IPS-NIHi11 (cell line): ENCODE measurements at regions not wholly inside any gene's neighbourhood (a gene's known extent, or its start where the extent isn't known, plus 50 kb on each side); places are given as distances from the start of the nearest gene placed in this dataset.

Experiments
- DNase-seq: peaks from one replicate; pipeline ENCODE4 v3.0.0; 2012; ENCODE audit warnings: mixed read lengths, low spot score

DNA sequence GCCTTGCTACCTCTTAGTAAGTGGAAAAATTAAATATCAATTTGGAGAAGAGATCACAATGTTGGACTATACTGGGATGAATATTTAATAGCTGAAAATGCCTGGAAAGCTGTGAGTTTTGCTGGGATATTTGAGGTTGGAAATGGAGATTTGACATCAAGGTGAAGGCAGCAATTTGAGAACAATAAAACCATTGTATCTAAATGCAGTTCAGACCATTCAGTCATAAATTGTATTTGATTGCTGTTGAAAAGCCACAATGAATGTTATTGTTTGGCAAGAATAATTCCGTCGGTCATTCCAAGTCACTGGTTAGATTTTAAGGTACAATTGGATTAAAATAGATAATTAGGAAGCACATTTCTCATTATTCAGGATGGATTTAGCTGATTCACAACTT is 325.6 kb downstream of the HRH4 start:
- DNase-seq, result no peak

- no peak for DNase-seq
Observed at GRCh38 chr18:24790347-24790746, 329.9 kb downstream of the HRH4 start.

GRCh38 chr18:24791751-24792545 is 331.5 kb downstream of the HRH4 start:
- DNase-seq, result peak; percentile 26

- DNase-seq, result no peak
Observed at GRCh38 chr18:24793742-24794141, 333.3 kb downstream of the HRH4 start.

DNA sequence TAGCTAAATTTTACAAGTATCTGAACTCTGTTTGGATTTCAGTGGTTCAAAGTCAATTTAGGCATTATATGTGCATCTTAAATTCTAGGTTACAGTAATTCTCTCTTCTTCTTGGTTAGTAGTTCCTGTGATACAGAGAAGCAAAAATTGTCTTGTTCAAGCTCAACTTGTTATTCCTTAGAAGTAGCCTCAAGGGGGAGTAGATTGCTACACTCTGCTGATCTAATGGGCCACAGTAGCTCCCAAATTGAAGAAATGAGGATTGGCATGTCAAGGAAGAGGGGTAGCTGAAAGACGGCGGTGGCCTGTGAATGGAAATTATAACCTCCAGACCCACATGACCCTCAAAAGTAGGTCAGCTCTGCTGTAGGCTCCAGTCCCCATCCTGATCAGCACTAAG is 334.7 kb downstream of the HRH4 start:
- DNase-seq, result peak; percentile 31

DNA sequence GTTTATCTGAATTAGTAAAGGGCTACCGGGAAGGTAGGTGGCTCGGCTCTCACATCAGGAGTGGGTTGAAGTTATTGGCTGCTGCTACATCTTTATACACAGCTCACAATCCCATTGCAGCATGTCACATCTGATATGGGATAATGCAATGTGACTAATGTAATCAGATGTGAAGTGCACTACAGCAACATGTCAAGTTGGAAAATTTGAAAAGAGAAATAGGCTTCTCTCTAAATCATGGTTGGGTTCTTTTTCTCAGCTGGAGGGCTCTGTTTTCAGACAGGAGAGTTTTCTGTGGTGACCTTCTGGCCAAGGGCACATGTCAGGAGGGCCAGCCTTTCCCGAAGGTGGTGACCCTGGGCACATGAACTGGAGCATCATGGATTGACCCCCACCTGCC is 337.5 kb downstream of the HRH4 start:
- DNase-seq, result no peak

DNA sequence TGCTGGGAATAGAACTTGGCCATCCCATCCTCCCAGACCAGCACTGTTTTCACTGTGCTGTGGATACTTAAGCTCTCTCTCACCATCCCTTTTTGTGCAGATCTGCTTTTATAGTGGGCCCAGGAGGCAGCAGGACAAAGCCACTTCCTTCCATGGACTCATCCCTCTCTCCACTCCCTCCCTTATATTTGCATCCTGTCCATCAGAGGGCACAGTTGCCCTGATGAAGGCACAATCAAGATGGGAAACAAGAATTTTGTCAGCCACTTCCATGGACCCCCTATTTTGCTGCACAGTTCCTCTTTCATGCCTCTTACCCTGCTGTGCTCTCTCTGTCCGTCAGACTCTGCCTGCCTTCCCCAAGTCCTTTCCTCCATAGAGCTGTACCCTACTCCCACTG is 338.7 kb downstream of the HRH4 start:
- no peak for DNase-seq

GRCh38 chr18:24799720-24800119 is 339.3 kb downstream of the HRH4 start:
- DNase-seq, result no peak

- DNase-seq, result no peak
Observed at GRCh38 chr18:24801001-24801400, 340.6 kb downstream of the HRH4 start.

- no peak for DNase-seq
Observed at GRCh38 chr18:24802456-24802855, 342.0 kb downstream of the HRH4 start.

DNA sequence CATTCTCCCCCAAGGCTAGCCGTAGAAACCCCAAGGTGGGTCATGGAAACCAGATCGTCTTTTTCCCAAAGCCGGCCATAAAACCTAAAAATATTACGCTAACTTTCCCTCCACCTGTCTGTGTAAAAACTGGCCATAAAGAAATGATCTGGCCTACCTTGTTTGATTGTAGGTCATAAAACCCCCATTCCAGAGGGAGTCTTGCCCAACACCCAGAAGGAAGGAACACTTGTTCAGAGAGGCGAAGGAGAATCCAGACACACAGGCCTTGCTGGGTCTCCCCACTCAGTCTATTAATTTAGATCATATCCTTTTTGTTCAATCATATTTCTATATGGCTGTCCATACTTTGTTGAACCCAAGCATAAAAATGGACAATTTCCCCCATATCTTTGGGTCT is 344.7 kb downstream of the HRH4 start:
- no peak for DNase-seq

- DNase-seq, result no peak
Observed at GRCh38 chr18:24809173-24809950, 348.9 kb downstream of the HRH4 start.

GRCh38 chr18:24810561-24811305 is 350.3 kb downstream of the HRH4 start:
- DNase-seq, result no peak

GRCh38 chr18:24811950-24812681 is 351.7 kb downstream of the HRH4 start:
- DNase-seq, result no peak

GRCh38 chr18:24814521-24814920 is 354.1 kb downstream of the HRH4 start:
- no peak for DNase-seq

DNA sequence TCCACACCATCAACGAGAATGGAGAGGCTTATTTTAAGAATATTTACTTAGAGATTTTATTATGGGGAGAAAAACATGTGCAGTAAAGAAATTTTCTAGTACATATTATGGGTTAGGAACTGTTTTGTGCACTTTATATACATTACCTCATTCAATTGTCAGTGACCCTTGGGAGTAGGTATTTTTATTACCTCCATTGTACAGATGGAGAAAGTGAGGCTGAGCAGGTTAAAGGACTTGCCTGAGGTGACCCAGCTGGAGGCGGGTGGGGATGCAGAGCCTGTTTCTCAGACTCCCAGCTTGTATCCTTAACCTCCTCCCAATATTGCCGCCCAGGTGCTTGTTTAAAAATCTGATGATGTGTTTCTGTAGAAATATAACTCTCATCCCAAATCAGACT is 356.7 kb downstream of the HRH4 start:
- no peak for DNase-seq

GRCh38 chr18:24817587-24818371 is 357.3 kb downstream of the HRH4 start:
- no peak for DNase-seq

DNA sequence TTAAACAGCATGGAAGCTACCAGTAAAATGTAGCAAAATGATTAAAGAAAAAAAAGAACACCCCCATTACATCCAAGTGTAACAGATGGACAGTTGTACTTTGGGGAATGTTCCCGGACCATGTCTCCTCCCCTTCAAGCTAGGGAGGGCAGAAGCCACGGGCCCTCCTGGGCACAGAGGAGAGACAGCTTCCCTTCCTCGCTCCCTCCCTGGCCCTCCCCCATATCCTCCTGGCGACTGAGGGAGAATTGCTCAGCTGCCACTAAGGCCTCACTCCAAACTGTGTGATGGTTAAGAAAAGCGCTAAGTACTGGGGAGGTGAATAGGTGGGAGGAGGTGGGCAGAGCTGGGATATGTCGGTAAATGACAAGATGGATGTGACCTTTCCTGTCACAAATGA is 358.0 kb downstream of the HRH4 start:
- DNase-seq, result no peak

DNA sequence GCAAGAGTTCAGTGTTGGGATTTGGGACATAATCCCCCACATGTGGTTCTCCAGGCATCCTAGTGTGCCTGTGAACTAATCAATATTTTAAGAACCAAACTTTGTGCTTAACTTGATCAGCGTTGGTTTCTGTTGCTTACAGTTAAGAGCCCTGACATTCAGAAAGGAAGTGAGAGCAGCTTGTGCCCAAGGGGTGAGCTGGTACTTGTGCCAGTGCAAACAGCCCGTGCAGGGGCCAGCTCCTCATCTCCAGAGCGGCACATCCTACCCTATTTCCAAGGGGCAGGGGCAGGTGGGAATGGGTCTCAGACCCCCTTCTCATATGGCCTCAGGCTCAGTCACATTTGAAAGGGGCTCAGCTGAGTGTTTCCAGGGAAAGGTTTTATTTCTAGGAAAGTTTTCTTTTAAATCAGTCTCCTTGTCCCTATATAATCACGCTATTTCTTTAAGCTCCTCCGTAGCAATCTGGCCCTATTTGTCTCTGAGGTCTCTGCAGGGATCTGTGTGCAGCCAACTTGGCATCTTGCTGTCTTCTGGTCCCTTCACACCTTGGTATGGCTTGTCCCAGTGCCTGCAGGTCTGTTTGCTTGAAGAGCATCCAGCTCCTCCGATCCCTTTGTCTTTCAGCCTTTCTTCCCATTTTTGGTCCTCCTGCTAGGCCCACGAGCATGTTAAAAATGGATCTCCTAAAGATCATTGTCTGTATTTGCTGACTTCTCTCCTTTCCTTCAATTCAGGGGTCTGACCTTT is 358.9 kb downstream of the HRH4 start:
- no peak for DNase-seq

DNA sequence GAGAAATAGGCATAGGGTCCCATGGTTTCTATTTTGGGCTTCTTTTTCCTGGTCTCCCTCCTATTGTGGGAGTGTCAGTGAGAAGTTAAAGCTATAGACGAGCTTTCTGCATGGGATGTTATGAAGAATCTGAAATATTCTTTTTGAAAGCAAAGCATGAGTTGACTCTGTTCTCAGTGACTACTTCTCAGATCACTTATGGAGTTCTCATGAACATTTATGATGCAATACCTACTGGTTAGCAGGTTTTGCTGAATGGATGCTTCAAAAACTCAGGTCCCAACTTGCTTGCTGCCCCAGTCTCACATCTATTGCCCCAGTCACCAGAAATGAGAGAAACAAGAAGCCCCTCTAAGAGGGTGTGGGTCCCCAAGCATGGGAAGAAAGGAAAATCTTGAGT is 365.0 kb downstream of the HRH4 start:
- DNase-seq, result no peak

DNA sequence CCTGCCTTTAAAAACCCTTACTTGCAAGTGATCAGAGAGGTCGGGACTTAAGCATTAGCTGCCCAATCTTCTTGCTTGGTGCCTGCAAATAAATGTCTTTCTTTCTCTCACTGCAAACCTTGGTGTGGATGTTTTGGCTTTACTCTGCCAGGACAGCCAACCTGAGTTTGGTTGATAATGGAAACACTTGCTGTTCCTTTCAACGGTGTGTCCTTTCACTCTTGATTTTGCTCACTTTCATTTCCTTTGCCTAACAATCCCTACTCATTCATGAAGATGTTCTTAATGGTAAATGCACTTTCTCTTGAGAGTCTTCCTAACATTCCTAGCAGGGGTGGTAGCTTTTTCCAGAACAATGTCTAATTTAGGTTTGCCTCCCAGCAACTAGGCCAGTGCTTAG is 366.2 kb downstream of the HRH4 start:
- DNase-seq, result no peak
